ENCODE measurements at regions not wholly inside any gene's neighbourhood (a gene's known extent, or its start where the extent isn't known, plus 50 kb on each side); places are given as distances from the start of the nearest gene placed in this dataset.

- no peak for TF ChIP-seq POLR2AphosphoS5 (IDR thresholded peaks at IDR 0.05; ENCODE audit: low read depth, low read length)
- no peak for TF ChIP-seq POLR2A (IDR thresholded peaks at IDR 0.05; ENCODE audit: low read depth, low read length)
Measured at GRCh38 chr13:104750377-104750776, 1684.2 kb upstream of the SLC10A2 start.

All from GM12891 (cell line).